ENCODE measurements at regions not wholly inside any gene's neighbourhood (a gene's known extent, or its start where the extent isn't known, plus 50 kb on each side); places are given as distances from the start of the nearest gene placed in this dataset.
"Not testable (repeated sequence)": the region's sequence is repeated elsewhere in the genome, so short reads cannot be mapped to it uniquely, and the experiment has no call there.

- not testable (repeated sequence) for DNase-seq (ENCODE audit: low read depth)
Observed at GRCh38 chr9:85792057-85792456, 50.3 kb upstream of the AGTPBP1 start.

GRCh38 chr9:85802978-85803695 is 61.4 kb upstream of the AGTPBP1 start:
- DNase-seq (ENCODE audit: low read depth): not testable (repeated sequence)

GRCh38 chr9:85804847-85805133 is 63.0 kb upstream of the AGTPBP1 start:
- DNase-seq (ENCODE audit: low read depth): not testable (repeated sequence)

GRCh38 chr9:85805134-85806005 is 63.6 kb upstream of the AGTPBP1 start:
- peak; percentile 81 for DNase-seq (ENCODE audit: low read depth)

GRCh38 chr9:85808329-85808728 is 66.6 kb upstream of the AGTPBP1 start:
- not testable (repeated sequence) for DNase-seq (ENCODE audit: low read depth)

- not testable (repeated sequence) for DNase-seq (ENCODE audit: low read depth)
Observed at GRCh38 chr9:85813388-85813787, 71.6 kb upstream of the AGTPBP1 start.

GRCh38 chr9:85814800-85815199 is 73.0 kb upstream of the AGTPBP1 start:
- not testable (repeated sequence) for DNase-seq (ENCODE audit: low read depth)

GRCh38 chr9:85818971-85819370 is 77.2 kb upstream of the AGTPBP1 start:
- not testable (repeated sequence) for DNase-seq (ENCODE audit: low read depth)

GRCh38 chr9:85820598-85820997 is 78.8 kb upstream of the AGTPBP1 start:
- DNase-seq (ENCODE audit: low read depth): not testable (repeated sequence)

GRCh38 chr9:85824949-85825348 is 83.2 kb upstream of the AGTPBP1 start:
- DNase-seq (ENCODE audit: low read depth): not testable (repeated sequence)

GRCh38 chr9:85834591-85834990 is 92.8 kb upstream of the AGTPBP1 start:
- DNase-seq (ENCODE audit: low read depth): not testable (repeated sequence)

GRCh38 chr9:85843949-85844348 is 97.0 kb upstream of the NAA35 start:
- DNase-seq (ENCODE audit: low read depth): peak; percentile 30

GRCh38 chr9:85847782-85848181 is 93.2 kb upstream of the NAA35 start:
- not testable (repeated sequence) for DNase-seq (ENCODE audit: low read depth)

GRCh38 chr9:85858056-85858750 is 82.7 kb upstream of the NAA35 start:
- DNase-seq (ENCODE audit: low read depth): no peak

GRCh38 chr9:85859765-85860164 is 81.2 kb upstream of the NAA35 start:
- no peak for DNase-seq (ENCODE audit: low read depth)

- DNase-seq (ENCODE audit: low read depth): not testable (repeated sequence)
Observed at GRCh38 chr9:85861882-85862281, 79.1 kb upstream of the NAA35 start.

GRCh38 chr9:85863875-85864274 is 77.1 kb upstream of the NAA35 start:
- no peak for DNase-seq (ENCODE audit: low read depth)

- DNase-seq (ENCODE audit: low read depth): no peak
Observed at GRCh38 chr9:85871008-85871407, 69.9 kb upstream of the NAA35 start.

GRCh38 chr9:85871683-85872082 is 69.3 kb upstream of the NAA35 start:
- DNase-seq (ENCODE audit: low read depth): not testable (repeated sequence)

- peak; percentile 6 for DNase-seq (ENCODE audit: low read depth)
Observed at GRCh38 chr9:85872463-85872862, 68.5 kb upstream of the NAA35 start.

GRCh38 chr9:85876628-85877027 is 64.3 kb upstream of the NAA35 start:
- DNase-seq (ENCODE audit: low read depth): no peak

- not testable (repeated sequence) for DNase-seq (ENCODE audit: low read depth)
Observed at GRCh38 chr9:85878872-85879597, 61.9 kb upstream of the NAA35 start.
